ENCODE measurements at regions not wholly inside any gene's neighbourhood (a gene's known extent, or its start where the extent isn't known, plus 50 kb on each side); places are given as distances from the start of the nearest gene placed in this dataset.

GRCh38 chr6:163943607-163944385, 529.3 kb downstream of the QKI start:
- Histone ChIP-seq H3K9me3 (ENCODE audit: low read length) (no peaks in the 10 kb centered on the region), H3K4me3 (ENCODE audit: low read length) (peak overlapping the region; percentile 2), H3K36me3 (ENCODE audit: insufficient read depth, low read length) (no peaks in the 10 kb centered on the region), H2AFZ (ENCODE audit: low read depth, low read length) (no peak overlapping the region), H3K27me3 (ENCODE audit: insufficient read depth, low read length) (no peaks in the 10 kb centered on the region), H3K4me1 (ENCODE audit: insufficient read depth, low read length) (peaks cover 66% of the 10 kb centered on the region)

- Histone ChIP-seq H3K9me3 (ENCODE audit: low read length) (no peaks in the 10 kb centered on the region), H3K4me1 (ENCODE audit: insufficient read depth, low read length) (peaks cover 66% of the 10 kb centered on the region), H2AFZ (ENCODE audit: low read depth, low read length) (no peak overlapping the region), H3K27me3 (ENCODE audit: insufficient read depth, low read length) (no peaks in the 10 kb centered on the region), H3K36me3 (ENCODE audit: insufficient read depth, low read length) (no peaks in the 10 kb centered on the region), H3K4me3 (ENCODE audit: low read length) (no peak overlapping the region)
Measured at GRCh38 chr6:163942790-163943189, 528.3 kb downstream of the QKI start.

GRCh38 chr6:163941624-163941976, 527.1 kb downstream of the QKI start:
- peak overlapping the region; percentile 18 for H3K4me3 ChIP-seq (ENCODE audit: low read length)
- no peaks in the 10 kb centered on the region for H3K36me3 ChIP-seq (ENCODE audit: insufficient read depth, low read length)
- H3K9me3 ChIP-seq (ENCODE audit: low read length) = no peaks in the 10 kb centered on the region
- no peak overlapping the region for H2AFZ ChIP-seq (ENCODE audit: low read depth, low read length)
- H3K4me1 ChIP-seq (ENCODE audit: insufficient read depth, low read length) = peaks cover 58% of the 10 kb centered on the region
- H3K27me3 ChIP-seq (ENCODE audit: insufficient read depth, low read length) = no peaks in the 10 kb centered on the region

- no peak overlapping the region for H2AFZ ChIP-seq (ENCODE audit: low read depth, low read length)
- H3K4me3 ChIP-seq (ENCODE audit: low read length) = peak overlapping the region; percentile 18
- H3K4me1 ChIP-seq (ENCODE audit: insufficient read depth, low read length) = peaks cover 52% of the 10 kb centered on the region
Measured at GRCh38 chr6:163940705-163941623, 526.4 kb downstream of the QKI start.

GRCh38 chr6:163937071-163937470, 522.6 kb downstream of the QKI start:
- Histone ChIP-seq H3K36me3 (ENCODE audit: insufficient read depth, low read length) (no peaks in the 10 kb centered on the region), H3K9me3 (ENCODE audit: low read length) (peaks cover 6% of the 10 kb centered on the region), H3K4me3 (ENCODE audit: low read length) (no peak overlapping the region), H3K4me1 (ENCODE audit: insufficient read depth, low read length) (peaks cover 20% of the 10 kb centered on the region), H2AFZ (ENCODE audit: low read depth, low read length) (no peak overlapping the region), H3K27me3 (ENCODE audit: insufficient read depth, low read length) (no peaks in the 10 kb centered on the region)

More at GRCh38 chr6:163940705-163941623, 526.4 kb downstream of the QKI start:
- no peaks in the 10 kb centered on the region for H3K9me3 ChIP-seq (ENCODE audit: low read length)
- no peaks in the 10 kb centered on the region for H3K36me3 ChIP-seq (ENCODE audit: insufficient read depth, low read length)
- no peaks in the 10 kb centered on the region for H3K27me3 ChIP-seq (ENCODE audit: insufficient read depth, low read length)

GRCh38 chr6:163935158-163935762, 520.7 kb downstream of the QKI start:
- H3K36me3 ChIP-seq (ENCODE audit: insufficient read depth, low read length) = no peaks in the 10 kb centered on the region
- H2AFZ ChIP-seq (ENCODE audit: low read depth, low read length) = no peak overlapping the region
- H3K27me3 ChIP-seq (ENCODE audit: insufficient read depth, low read length) = no peaks in the 10 kb centered on the region
- H3K4me1 ChIP-seq (ENCODE audit: insufficient read depth, low read length) = peaks cover 5% of the 10 kb centered on the region
- H3K4me3 ChIP-seq (ENCODE audit: low read length) = no peak overlapping the region
- peaks cover 8% of the 10 kb centered on the region for H3K9me3 ChIP-seq (ENCODE audit: low read length)

- H3K36me3 ChIP-seq (ENCODE audit: insufficient read depth, low read length) = no peaks in the 10 kb centered on the region
- peaks cover 8% of the 10 kb centered on the region for H3K9me3 ChIP-seq (ENCODE audit: low read length)
- no peaks in the 10 kb centered on the region for H3K27me3 ChIP-seq (ENCODE audit: insufficient read depth, low read length)
- H3K4me3 ChIP-seq (ENCODE audit: low read length) = no peak overlapping the region
- no peak overlapping the region for H2AFZ ChIP-seq (ENCODE audit: low read depth, low read length)
- peaks cover 5% of the 10 kb centered on the region for H3K4me1 ChIP-seq (ENCODE audit: insufficient read depth, low read length)
Measured at GRCh38 chr6:163930012-163930411, 515.5 kb downstream of the QKI start.

- H3K4me3 ChIP-seq (ENCODE audit: low read length) = no peak overlapping the region
- H3K36me3 ChIP-seq (ENCODE audit: insufficient read depth, low read length) = no peaks in the 10 kb centered on the region
- H3K4me1 ChIP-seq (ENCODE audit: insufficient read depth, low read length) = peaks cover 5% of the 10 kb centered on the region
- H3K9me3 ChIP-seq (ENCODE audit: low read length) = peaks cover 8% of the 10 kb centered on the region
- no peak overlapping the region for H2AFZ ChIP-seq (ENCODE audit: low read depth, low read length)
- no peaks in the 10 kb centered on the region for H3K27me3 ChIP-seq (ENCODE audit: insufficient read depth, low read length)
Measured at GRCh38 chr6:163929538-163929937, 515.0 kb downstream of the QKI start.

GRCh38 chr6:163926642-163927041, 512.1 kb downstream of the QKI start:
- Histone ChIP-seq H3K36me3 (ENCODE audit: insufficient read depth, low read length) (no peaks in the 10 kb centered on the region), H3K27me3 (ENCODE audit: insufficient read depth, low read length) (no peaks in the 10 kb centered on the region), H3K4me3 (ENCODE audit: low read length) (no peak overlapping the region), H3K4me1 (ENCODE audit: insufficient read depth, low read length) (peaks cover 5% of the 10 kb centered on the region), H3K9me3 (ENCODE audit: low read length) (peaks cover 2% of the 10 kb centered on the region), H2AFZ (ENCODE audit: low read depth, low read length) (no peak overlapping the region)

GRCh38 chr6:163925839-163926238, 511.3 kb downstream of the QKI start:
- no peaks in the 10 kb centered on the region for H3K27me3 ChIP-seq (ENCODE audit: insufficient read depth, low read length)
- peaks cover 2% of the 10 kb centered on the region for H3K9me3 ChIP-seq (ENCODE audit: low read length)
- no peak overlapping the region for H2AFZ ChIP-seq (ENCODE audit: low read depth, low read length)
- peaks cover 5% of the 10 kb centered on the region for H3K4me1 ChIP-seq (ENCODE audit: insufficient read depth, low read length)
- no peaks in the 10 kb centered on the region for H3K36me3 ChIP-seq (ENCODE audit: insufficient read depth, low read length)
- H3K4me3 ChIP-seq (ENCODE audit: low read length) = no peak overlapping the region

GRCh38 chr6:163923658-163924411, 509.3 kb downstream of the QKI start:
- Histone ChIP-seq H2AFZ (ENCODE audit: low read depth, low read length) (no peak overlapping the region), H3K4me3 (ENCODE audit: low read length) (no peak overlapping the region), H3K9me3 (ENCODE audit: low read length) (peaks cover 4% of the 10 kb centered on the region), H3K4me1 (ENCODE audit: insufficient read depth, low read length) (peaks cover 4% of the 10 kb centered on the region), H3K27me3 (ENCODE audit: insufficient read depth, low read length) (no peaks in the 10 kb centered on the region), H3K36me3 (ENCODE audit: insufficient read depth, low read length) (no peaks in the 10 kb centered on the region)

- Histone ChIP-seq H2AFZ (ENCODE audit: low read depth, low read length) (no peak overlapping the region), H3K36me3 (ENCODE audit: insufficient read depth, low read length) (no peaks in the 10 kb centered on the region), H3K27me3 (ENCODE audit: insufficient read depth, low read length) (no peaks in the 10 kb centered on the region), H3K9me3 (ENCODE audit: low read length) (peaks cover 4% of the 10 kb centered on the region), H3K4me1 (ENCODE audit: insufficient read depth, low read length) (no peaks in the 10 kb centered on the region), H3K4me3 (ENCODE audit: low read length) (no peak overlapping the region)
Measured at GRCh38 chr6:163922562-163922961, 508.0 kb downstream of the QKI start.

Data from neuron (in vitro differentiated cells).